HEK293T (cell line): ENCODE measurements at regions not wholly inside any gene's neighbourhood (a gene's known extent, or its start where the extent isn't known, plus 50 kb on each side); places are given as distances from the start of the nearest gene placed in this dataset.

Experiments
- ARNT ChIP-seq: fragments of 450-650 bp; IDR thresholded peaks from 2 replicates; pipeline ENCODE4 v1.6.1; 2017; ENCODE audit warnings: mild to moderate bottlenecking
- LEF1 ChIP-seq: fragments of 450-650 bp; IDR thresholded peaks from 2 replicates; pipeline ENCODE4 v1.6.1; 2017; ENCODE audit warnings: mild to moderate bottlenecking, borderline replicate concordance
- SUZ12 ChIP-seq: fragments of 450-650 bp; IDR thresholded peaks from 2 replicates; pipeline ENCODE4 v1.6.1; 2016; ENCODE audit warnings: mild to moderate bottlenecking
- TARDBP ChIP-seq: fragments of 450-650 bp; IDR thresholded peaks from 2 replicates; pipeline ENCODE4 v1.6.1; 2016

GRCh38 chr21:14755086-14755485 lies 209.0 kb upstream of the SAMSN1 start:
- no peak for TF ChIP-seq SUZ12
- no peak for TF ChIP-seq TARDBP
- TF ChIP-seq LEF1, result no peak
- no peak for TF ChIP-seq ARNT
